ENCODE measurements at regions not wholly inside any gene's neighbourhood (a gene's known extent, or its start where the extent isn't known, plus 50 kb on each side); places are given as distances from the start of the nearest gene placed in this dataset.

DNA sequence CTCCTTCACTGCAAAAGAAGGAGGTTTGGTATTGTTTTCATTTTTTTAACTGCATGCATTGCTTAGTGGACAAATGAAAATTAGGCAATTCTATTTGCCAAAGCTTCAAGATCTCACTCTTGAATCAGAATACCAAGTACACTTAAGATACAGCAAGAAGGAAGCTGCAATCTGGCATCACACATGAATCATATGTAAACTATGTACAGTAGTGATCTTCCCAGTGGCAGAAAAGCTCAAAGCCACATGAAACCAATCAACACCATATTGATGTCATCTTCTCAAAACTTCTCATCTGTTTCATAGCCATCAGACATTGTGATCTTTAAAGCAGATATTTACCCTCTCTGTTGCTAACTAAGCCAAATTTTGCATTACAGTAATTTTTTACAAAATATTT lies 550.1 kb downstream of the LTN1 start:
- H3K4me3 ChIP-seq (ENCODE audit: low read depth, low read length) = no peak overlapping the region
- DNase-seq (ENCODE audit: low read depth) = peak; percentile 84
- no peak for TF ChIP-seq CTCF (IDR thresholded peaks at IDR 0.05; ENCODE audit: insufficient read depth, low read length)

DNA sequence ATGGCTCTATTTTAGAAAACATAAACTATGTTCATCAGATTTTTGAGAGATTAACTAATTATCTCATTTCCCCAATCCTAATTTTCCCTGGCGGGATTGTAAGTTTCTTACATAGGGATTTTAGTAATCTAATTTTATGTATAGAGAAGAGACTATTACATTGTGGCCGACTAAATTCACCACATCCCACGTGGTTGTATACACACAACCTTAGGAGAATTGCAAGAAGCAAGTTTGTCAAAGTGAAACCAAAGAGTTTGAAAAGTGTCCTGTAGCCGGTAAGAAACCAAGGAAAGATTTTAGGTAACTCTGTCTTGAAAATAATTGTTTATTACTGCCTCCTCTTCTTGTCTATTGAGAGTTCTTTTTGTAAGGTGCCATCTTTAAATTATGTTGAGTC lies 550.6 kb downstream of the LTN1 start:
- TF ChIP-seq CTCF (IDR thresholded peaks at IDR 0.05; ENCODE audit: insufficient read depth, low read length) = no peak
- DNase-seq (ENCODE audit: low read depth) = no peak
- no peak overlapping the region for H3K4me3 ChIP-seq (ENCODE audit: low read depth, low read length)

GRCh38 chr21:28439788-28440187 lies 552.9 kb downstream of the LTN1 start:
- H3K4me3 ChIP-seq (ENCODE audit: low read depth, low read length) = no peak overlapping the region
- TF ChIP-seq CTCF (IDR thresholded peaks at IDR 0.05; ENCODE audit: insufficient read depth, low read length) = no peak
- peak; percentile 85 for DNase-seq (ENCODE audit: low read depth)

DNA sequence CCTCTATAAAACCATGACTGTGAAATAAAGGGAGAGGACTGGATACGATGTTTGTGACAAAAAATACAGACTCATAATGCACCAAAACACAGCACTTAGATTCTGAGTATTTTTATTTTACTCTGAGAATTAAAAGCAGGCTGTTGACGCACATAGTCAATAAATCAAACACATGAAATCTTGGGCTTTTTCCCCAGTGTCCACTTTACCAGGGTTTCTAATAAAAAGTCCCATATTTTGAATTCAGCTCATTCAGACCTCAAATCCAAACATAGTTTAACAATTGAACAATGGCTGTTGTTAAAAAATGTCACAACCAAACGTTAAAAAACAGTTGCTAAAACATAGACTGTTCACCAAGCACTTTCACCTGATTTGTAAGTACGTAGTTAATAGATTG lies 553.4 kb downstream of the LTN1 start:
- no peak for TF ChIP-seq CTCF (IDR thresholded peaks at IDR 0.05; ENCODE audit: insufficient read depth, low read length)
- DNase-seq (ENCODE audit: low read depth) = peak; percentile 54
- H3K4me3 ChIP-seq (ENCODE audit: low read depth, low read length) = no peak overlapping the region

GRCh38 chr21:28437061-28437460 lies 555.6 kb downstream of the LTN1 start:
- DNase-seq (ENCODE audit: low read depth) = no peak
- no peak overlapping the region for H3K4me3 ChIP-seq (ENCODE audit: low read depth, low read length)
- TF ChIP-seq CTCF (IDR thresholded peaks at IDR 0.05; ENCODE audit: insufficient read depth, low read length) = no peak

- DNase-seq (ENCODE audit: low read depth) = peak; percentile 74
- no peak overlapping the region for H3K4me3 ChIP-seq (ENCODE audit: low read depth, low read length)
- TF ChIP-seq CTCF (IDR thresholded peaks at IDR 0.05; ENCODE audit: insufficient read depth, low read length) = no peak
Observed at GRCh38 chr21:28436286-28436932, 556.3 kb downstream of the LTN1 start.
